Colon (tissue), 2 donors: ENCODE measurements at regions not wholly inside any gene's neighbourhood (a gene's known extent, or its start where the extent isn't known, plus 50 kb on each side); places are given as distances from the start of the nearest gene placed in this dataset.
A peak's percentile ranks its signal among the peaks of the same experiment; 100 is the strongest.

Experiments used
- FAIRE-seq: peaks from 2 replicates; lab custom pipeline; 2012; peaks lifted over from hg19 to GRCh38; lab: Jason Lieb, UNC
- donor health status: control.
- donor health status: control.

DNA sequence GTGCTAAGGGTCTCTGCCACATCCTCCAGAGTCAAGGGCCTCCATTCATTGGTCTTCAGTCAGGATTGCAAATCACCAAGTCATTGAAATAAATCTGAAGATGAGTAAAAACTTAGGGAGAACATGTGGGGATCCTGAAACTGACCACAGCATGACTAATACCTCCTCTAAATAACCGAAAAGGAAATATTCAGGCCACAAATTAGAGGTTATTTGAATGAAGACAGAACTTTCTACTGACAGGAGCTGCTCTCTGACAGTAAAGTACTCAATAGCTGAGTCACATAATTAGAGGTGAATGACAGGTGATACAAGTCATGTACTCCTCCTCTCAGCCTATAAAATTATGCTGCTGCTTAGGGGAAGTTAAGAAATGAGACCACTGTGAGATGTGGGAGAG lies 240.2 kb upstream of the F9 start:
- FAIRE-seq, result no peak

DNA sequence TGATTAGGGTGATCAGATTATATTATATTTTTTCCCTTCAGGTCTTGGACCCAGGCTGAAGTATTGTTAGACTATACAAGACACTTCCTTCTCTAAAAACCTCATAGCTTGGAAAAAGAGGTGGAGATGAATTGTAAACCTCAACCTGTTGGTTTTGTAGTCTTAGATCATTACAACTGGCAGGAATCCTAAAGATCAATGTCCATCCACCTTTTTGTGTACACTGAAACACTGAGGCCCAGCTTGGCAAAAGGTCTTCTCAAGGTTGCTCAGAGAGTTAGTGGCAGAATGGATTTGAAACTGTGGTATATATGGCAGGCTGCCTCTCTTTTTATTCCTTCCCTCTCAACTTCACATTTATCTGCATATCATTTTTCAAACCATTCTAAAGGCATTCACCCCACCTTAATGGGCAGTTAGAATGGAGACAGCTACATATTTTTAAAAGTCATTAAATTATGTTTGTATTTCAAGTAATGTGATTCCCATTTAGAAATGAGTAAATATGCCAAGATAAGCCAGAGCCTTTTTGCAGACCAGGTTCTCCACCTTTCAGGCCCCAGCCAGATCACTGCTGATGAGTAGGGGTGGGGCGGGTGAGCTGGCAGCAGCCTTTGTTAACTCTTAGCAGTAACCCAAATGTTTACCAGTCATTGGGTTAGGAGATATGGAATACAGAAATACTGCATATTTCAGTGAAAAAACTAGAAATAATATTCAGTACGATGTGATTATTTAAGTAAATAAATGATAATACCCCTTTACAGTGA lies 243.2 kb upstream of the F9 start:
- FAIRE-seq, result peak; percentile 68

DNA sequence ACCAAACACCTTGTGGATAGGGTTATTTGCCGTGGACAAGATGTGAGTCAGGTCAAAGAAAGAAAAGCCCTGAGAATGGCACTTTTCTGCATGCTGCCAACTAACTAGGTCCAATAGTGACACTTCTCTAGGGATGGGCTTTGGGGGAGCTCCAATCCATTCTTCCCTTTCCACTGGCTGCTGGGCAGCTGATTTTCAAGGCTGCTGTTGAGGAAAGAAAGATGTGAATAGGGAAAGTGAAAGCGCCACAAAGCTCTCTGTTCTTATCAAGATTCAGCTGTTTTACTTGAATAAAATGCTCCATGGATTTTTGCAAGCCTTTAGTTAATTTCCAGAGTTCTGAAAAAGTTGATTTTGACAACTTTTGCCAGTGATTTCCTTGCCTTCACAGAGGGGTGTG lies 244.2 kb upstream of the F9 start:
- FAIRE-seq, result no peak

DNA sequence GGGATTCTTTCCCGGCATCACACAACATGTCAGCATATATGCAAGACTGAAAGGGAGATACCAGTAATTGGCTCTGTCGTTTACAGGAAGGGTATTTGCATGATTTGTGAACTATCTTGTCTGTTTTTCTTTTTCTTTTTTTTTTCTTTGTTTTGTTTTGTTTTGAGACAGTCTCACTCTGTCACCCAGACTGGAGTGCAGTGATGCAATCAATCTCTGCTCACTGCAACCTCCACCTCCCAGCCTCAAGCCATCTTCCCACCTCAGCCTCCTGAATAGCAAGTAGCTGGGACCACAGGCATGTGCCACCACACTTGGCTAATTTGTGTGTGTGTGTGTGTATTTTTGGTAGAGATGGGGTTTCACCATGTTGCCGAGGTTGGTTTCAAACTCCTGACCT lies 262.7 kb upstream of the F9 start:
- no peak for FAIRE-seq

DNA sequence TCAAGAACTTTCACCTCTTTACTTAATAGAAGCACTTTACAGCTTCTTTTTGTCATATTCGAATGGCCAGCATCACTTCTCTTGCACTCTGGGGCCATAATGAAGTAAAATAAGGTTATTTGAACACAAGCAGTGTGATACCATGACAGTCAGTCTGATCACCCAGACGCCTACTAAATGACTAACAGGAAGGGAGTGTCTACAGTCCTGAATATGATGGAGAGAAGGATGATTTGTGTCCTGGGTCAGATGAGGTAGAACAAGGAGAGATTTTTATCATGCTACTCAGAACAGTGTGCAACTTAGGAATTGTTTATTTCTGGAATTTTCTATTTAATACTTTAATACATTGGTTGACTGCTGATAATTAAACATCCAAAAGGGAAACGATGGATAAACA lies 284.2 kb upstream of the F9 start:
- no peak for FAIRE-seq

DNA sequence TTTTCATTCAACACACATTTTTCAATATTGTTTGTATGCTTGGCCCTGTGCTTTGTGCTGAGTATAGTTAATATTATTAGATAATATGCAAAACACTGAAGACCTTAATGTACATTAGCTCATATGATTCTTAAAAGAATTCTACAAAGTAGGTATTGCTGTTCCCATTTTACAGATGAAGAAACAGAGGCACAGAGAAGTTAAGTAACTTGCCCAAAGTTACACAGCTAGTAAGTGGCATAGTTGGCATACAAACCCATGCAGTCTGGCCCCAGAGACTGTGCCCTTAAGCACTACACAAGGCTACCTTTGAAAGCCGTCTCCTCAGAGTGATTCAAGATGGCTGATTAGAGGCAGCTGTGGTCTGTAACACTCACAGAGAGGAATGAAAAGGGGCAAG lies 293.4 kb upstream of the F9 start:
- peak; percentile 41 for FAIRE-seq

DNA sequence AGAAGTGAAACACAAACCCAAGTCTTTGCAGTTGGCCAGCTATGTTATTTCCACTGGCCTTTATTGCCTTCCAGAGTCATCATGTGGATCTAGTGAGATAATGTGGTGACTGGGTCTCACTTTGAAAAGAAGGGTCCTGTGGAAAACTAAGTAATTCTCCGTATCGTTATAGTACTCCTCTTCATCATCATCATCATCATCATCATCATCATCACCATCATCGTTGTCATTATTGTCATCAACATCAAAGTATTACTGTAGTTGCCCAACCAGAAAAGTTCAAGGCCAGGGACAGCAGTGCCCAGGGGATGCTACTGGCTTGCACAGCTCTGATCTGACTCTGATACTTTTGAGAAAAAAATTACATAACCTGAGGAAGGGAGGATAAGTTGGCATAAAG lies 295.6 kb upstream of the F9 start:
- no peak for FAIRE-seq

DNA sequence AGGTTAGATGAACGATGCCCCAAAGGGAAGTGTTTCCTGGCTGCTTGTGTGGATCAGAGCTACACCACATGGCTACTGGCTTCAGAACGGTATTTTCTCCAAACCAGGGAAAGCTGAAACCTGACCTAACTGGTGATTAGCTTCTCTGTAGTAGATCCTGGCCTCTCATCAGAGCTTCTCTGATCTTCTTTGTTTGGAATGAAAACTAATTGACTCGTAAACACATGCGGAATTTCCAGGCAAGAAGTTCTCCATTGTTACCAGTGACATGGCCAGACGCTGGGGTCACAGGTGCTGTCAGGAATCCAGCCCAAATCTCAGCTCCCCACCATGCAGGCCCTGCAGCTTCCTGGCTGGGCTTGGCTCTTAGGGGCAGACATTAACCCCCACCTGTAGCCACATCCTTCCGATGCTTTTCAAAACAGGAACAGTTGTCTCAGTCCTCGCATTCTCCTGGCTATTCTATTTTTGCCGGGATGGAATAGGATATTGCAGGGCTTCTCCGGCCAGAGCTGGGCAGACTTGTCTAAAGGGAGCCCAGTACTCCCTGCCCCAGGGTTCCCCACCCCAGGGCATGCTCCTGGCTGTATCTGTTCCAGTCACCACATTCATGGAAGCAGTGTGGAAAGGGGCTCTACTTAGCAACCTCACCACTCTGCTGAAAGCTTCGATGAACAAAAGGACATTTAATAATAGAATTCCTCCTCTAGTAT lies 305.4 kb upstream of the F9 start:
- no peak for FAIRE-seq

DNA sequence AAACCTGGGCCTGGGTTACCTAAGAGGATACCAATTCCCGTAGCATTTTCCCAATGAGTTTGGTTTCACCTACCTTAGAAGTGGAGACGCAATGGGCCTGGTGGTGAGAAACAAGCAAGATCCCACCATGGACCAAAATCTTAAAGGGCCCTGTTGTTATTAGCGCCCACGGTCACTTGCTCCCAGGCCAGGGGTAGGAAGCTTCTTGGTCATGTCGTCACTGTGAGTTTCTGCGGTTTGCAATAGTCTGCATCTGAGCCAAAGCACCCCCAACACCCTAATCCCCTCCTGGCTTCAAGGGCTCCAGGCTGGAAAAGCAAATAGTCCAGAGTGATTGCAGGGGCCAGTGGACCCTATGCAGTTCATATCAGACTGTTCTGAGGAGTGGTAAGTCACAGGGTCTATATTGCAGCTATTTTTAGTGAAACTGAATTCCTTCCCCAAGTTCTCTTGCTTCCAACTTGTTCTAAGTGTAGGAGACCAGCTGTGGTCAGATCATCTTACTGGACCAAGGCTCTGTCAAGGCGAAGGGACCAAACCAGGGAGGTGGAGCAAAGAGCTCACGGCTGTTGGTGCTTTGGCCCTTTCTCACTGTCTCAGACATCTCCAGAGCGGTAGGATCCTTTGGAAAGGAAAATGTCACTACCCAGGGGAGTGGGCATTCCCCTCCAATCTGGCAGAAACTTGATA lies 307.9 kb upstream of the F9 start:
- no peak for FAIRE-seq

DNA sequence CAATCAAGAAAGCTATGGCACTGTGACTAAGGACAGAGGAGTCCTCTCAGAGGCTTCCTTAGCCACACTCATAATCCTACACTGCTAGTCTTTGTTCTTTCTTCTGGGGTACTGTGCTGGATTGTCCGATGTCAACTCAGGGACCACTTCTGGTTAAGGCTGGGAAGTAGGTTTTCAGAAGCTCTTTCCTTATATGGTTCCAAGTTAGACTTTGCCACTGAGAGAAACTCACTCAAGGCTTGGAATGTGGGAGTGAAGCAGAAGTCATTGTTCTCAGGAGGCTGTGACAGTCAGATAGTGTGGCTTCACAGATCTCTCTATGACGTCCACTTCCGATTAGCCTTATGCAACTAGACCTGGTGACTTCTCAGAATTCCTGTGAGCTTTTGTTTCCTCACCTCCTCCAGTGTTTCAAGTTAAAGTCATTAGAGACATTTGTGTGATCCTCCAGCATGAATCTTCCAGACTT lies 317.3 kb upstream of the F9 start:
- FAIRE-seq, result no peak

DNA sequence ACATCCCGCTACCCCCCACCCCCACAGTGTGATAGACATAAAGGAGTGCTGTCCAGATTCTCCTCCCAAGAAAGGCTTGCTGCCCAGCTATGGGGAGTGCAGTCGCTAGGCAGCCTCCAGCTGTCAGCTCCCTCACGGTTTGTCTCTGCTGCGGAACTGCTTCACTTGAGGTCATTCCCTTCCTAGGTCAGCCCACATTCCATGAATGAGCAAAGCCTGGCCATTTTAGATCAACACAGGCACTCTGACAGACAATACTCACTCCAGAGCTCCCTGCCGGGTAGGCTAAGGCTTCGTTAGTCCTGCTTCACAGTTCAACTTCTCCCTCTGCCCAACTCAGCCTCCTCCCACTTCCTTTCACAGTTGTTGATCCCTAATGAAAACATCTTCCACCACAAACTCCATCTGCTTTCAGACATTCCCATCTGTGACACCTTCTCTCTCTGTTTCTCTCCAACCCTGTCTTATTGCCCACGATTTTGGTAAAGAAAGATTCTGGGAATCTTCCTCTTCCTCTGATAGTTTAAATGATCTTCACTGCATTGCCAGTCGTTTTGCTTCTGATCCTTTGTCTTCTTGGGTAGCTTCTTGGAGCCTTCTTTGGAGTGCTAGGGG lies 318.9 kb upstream of the F9 start:
- FAIRE-seq, result no peak

DNA sequence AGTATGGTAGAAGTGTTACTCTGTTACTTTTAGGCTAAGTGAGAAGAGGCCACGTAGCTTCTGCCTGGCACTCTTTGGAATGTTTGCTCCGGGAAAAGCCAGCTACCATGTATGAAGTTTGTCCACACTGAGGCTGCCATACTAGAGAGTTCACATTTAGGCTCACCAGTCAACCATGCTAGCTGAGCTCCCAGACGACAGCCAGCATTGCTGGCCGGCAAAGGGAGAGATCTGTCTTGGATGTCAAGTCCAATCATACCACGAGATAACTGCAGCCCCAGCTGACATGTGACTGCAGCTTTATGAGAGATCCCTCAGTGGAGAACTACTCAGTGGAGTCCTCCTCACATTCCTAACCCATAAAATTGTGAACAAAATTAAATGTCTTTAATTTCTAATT lies 321.2 kb upstream of the F9 start:
- FAIRE-seq, result no peak

DNA sequence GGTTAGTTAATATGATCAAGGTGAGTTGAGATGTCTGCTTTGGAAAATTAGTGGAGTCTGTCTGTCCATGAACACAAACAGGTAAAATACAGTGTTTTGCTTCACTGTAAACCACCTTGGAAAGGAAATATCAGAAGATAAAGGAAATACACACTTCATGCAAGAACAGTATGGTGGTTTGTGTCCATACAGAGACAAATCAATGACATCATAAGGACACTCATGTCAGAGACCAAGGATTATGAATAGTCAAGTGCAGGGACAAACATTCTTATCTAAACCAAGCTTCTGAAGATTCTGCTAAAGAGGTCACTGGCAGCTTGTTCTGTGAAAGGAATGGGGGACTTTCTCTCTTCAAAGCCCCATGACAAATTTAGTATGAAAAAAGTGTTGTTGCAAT lies 322.9 kb upstream of the F9 start:
- FAIRE-seq, result no peak

DNA sequence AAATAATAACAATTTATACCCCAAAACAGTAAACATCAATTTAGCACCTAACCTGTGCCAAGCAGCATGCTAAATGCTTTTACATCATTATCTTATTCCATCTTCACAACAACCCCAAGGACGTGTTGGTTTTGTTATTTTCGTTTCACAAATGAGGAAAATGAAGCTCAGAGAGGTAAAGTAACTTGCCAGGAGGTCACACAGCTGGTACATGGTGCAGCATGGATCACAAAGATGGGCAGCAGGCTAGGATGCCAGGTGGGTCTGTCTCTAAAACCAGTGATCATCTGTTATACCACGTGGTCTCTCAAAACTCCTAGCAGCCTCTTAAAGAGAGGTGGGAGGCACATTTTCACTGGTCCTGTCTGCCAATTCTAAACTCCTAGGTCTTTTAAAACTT lies 323.6 kb upstream of the F9 start:
- no peak for FAIRE-seq

DNA sequence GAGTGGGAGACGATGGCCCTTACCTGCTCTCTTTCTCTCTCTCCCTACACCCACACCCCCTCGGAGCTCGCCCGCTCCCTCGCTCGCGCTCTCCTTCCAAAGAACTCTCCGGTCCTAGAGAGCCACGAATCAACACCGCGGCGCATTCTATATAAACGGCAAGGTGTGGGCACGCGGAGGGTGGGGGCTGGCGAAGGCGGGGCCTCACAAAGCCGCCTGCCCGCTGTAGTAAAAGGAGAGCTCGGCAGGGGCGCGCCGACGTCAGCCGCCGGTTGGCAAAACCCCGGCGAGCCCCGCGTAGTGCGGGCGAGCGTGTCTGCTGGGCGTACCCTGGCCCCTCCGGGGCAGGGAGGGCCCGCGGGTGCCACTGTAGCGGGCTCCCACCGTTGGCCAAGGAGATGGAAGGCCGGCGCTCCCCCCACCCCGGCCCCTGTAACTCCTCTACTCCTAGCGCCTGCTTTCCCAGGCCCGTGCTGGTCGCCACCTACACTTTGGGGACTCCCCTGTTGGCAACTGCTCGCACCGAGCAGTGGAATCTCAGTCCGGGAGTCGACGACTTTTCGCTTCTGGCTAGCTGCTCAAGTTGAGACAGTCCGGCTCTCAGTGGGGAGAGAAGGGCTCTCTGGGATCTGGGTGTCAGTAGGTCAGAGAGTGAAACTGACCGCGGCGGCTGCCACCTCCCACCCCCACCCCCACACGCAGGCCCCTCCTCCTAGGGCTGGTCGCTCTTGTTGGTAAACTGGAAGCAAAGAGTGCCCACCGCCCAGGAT lies 325.5 kb upstream of the F9 start:
- no peak for FAIRE-seq

DNA sequence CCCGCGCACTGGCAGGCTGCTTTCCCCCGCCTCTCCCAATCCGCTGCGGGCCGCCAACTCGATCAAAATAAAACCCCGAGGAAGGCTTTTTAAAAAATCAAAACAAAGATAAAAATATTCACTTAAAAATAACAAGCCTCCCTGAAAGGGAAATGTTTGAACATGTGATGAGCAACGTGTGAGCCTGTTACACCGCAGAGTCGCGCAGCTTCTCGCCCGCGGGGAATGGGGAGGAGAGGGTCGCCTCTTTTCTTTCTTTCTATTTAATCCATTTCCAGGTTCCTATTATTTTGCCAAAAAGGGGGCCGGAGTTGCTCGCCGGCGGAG lies 326.0 kb upstream of the F9 start:
- no peak for FAIRE-seq

DNA sequence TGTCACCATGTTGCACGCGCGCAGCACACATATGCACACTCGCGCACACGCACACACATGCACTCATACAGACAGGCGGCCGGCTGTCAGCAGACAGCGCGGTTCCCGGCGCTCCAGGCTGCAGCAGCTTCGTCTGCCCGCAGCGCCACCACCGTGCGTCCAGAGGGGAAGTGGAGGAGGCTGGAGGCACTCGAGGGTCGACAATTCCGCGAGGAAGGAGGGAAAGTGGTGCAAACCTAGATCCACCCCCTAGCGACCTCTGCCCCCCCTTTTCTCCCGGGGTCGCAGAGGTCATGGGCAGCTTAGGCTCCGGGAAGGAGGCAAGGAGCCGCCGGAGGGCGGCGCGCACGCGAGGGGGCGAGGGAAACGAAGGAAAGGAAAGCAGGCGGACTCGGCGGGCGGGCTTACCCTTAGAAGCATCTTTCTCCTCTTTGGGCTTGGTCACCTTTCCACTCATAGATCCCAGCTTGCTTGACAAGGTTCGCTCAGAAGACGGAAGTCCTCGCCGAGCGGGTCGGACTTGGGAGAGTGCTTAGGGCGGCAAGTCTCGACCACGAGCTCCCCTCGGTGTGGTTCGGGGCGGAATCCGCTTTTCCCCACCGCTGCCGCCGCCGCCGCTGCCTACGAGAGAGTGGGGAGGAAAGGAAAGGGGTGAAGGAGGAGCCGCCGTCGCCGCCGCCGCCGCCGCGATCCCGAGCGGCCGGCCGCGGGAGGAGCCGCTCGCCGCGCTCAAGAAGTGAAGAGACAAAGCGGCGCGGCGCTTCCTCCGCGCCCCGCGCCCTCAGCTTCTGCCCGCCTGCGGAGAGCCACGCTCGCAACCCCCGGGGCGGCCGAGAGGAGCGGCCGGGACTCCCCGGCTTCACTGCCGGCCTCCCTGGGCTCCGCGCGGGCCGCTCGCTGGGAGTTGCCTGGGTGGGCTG lies 326.6 kb upstream of the F9 start:
- no peak for FAIRE-seq

DNA sequence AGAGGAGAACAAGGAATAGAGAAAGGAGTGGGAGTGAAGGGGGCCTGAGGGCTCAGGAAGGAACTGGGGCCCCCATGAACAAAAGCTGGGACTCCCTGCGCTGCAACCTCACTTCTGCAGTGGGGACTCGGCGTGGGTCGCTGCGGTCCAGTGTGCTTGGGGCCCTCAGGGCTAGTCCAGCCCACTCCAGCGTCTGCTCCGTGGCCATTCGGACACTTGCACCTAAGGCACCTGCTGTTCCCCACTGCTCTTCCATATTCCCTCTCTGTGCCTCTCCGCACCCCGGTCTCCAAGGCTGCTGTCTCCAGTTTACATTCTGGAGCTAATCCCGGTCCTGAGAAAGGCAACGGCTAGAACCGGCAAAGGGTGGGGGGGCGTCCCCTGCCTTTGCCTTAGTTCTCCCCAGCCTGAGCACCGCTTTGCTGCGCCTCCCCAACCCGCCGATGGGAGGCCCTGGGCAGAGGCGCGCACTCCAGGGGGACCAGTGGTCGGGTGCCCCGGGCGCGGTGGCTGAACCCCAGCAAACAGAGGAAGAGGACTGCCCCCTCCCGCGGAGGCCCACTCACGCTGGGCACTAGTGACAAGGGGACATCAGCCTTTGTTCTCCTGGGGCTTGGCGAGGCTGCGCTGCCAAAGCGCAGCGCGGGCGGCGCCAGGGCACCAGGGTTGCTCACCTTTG lies 327.7 kb upstream of the F9 start:
- FAIRE-seq, result no peak

DNA sequence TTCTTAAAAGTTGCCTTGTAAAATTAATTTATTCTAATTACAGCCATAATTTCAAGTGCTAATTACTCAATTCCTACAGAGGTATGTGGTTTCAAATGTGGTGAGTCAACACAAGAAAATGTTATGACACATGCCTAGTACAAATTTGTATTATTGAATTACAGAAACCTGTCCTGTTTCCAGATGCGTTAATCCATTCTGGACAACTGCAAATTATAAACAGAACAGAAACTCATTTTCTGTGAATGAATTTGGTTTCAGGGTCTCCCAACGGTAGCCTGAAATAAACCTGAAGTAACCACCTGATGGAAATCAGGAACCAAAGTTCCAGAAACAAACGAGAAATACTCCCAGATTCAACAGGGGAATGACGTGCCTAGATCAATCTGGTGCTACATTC lies 328.6 kb upstream of the F9 start:
- peak; percentile 69 for FAIRE-seq

DNA sequence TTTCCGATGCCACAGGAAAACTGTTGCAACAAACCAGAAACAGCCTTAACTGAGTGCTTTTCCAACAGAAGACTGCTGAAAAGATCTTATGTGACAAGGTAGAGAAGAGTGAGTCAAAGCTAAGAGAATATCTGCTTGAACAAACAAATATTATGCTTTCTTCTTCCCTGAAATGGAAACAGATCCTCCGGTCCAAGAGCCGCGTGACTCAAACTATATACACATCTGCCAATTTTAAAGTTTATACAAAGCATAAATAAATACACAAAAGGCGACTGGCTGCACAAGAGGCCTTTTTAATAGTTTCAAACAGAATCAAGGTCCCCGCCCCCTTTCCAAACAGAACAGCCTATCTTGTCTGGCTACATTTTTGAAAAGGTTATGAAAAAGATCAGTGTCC lies 329.7 kb upstream of the F9 start:
- FAIRE-seq, result no peak

DNA sequence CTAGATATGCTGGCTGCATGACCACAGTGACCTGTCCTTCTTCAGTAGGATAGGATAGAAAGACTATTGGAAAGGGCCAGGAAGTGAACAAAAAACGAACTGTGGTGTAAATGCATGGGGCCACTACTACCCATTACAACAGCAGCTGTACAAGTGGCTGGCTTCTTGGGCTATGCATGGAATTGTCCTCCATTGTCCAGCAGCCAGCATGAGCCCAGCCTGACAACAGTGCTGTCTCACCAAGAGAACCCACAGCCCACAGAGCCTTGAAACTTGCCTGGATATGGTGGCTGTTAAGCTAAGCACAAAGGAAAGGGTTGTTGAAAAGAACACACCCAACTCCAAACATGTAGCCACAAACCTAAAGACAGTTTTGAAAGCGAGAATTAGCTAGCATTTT lies 330.2 kb upstream of the F9 start:
- no peak for FAIRE-seq
